ENCODE measurements at regions not wholly inside any gene's neighbourhood (a gene's known extent, or its start where the extent isn't known, plus 50 kb on each side); places are given as distances from the start of the nearest gene placed in this dataset.

GRCh38 chr10:112083472-112083871 is 100.1 kb downstream of the GPAM start:
- DNase-seq: no peak

- DNase-seq: no peak
Measured at GRCh38 chr10:112087953-112088456, 95.6 kb downstream of the GPAM start.

GRCh38 chr10:112091703-112092102 is 91.9 kb downstream of the GPAM start:
- no peak for DNase-seq

DNA sequence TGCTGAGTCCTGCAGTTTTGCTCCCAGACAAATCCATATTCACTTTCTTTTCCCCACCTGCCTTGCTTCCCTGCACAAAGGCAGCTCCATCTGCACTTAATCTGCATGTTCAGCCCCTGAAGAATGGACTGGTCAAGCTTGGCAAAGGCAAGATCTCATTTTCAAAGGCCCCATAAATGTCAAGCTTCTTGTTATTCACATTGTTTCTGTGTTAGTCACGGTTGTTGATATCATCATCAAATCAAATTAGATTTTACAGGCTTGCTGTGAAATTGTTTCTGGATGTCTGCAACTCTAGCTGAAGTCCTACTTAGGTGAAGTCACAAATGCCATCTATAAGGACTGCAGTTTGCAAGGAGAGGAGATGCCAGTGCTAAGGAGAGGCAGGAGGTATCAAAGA is 91.0 kb downstream of the GPAM start:
- DNase-seq: no peak

- DNase-seq: no peak
Measured at GRCh38 chr10:112094984-112095383, 88.6 kb downstream of the GPAM start.

DNA sequence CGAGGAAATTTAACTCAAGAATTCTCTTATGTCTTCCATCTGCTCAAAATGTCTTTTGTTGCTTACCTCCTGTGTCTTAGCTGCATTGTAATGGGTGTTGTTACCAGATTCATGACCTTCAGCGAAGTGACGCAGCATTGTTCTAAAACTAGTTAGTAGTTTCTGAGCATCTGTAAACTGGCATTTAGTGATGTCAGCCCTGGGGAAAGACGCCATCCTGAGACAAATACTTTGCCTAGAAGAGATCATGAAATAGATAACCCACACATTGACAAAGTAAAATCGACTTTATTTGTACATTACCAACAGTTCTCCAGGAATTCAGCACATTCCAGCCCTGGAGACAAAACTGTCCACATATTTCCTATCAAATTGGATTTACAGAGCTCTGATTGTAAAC is 87.8 kb downstream of the GPAM start:
- DNase-seq: no peak

DNA sequence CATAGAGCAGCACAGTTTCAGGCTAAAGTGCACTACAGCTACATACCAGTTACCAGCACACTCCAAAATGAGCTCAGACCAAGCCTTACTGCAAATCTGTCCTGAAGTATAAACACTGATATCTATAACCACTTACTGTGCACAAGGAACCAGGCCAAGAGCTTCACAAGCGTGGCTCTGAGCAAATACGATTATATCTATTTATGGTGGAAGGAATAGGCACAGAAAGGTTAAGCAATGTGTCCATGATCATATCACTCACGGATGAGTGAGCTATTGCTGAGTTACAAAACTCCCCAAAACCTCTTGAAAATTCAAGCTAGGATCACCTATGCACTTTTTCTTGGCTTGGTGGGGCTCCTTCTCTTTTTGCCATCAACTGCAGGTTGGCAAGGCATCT is 84.9 kb downstream of the GPAM start:
- DNase-seq: no peak
